Osteoblast (primary cell): ENCODE measurements at regions not wholly inside any gene's neighbourhood (a gene's known extent, or its start where the extent isn't known, plus 50 kb on each side); places are given as distances from the start of the nearest gene placed in this dataset.
A peak's percentile ranks its signal among the peaks of the same experiment; 100 is the strongest.

Source experiments
- DNase-seq: peaks from one replicate; pipeline ENCODE4 v3.0.0; 2011; ENCODE audit warnings: low spot score, mixed read lengths; ENCODE audit not compliant: insufficient read length; ENCODE audit errors: missing footprints
- H2AFZ ChIP-seq: 2 replicates; pipeline ENCODE4 v1.6.0; 2011; ENCODE audit warnings: mild to moderate bottlenecking, low read length
- H3K27ac ChIP-seq: 2 replicates; pipeline ENCODE4 v1.5.1; 2011; ENCODE audit warnings: mild to moderate bottlenecking, low read depth, low read length, moderate library complexity
- H3K27me3 ChIP-seq: 2 replicates; pipeline ENCODE4 v1.6.0; 2012; ENCODE audit warnings: mild to moderate bottlenecking, control low read depth, inconsistent platforms, low read length, moderate library complexity; ENCODE audit not compliant: insufficient read depth
- H3K36me3 ChIP-seq: 2 replicates; pipeline ENCODE4 v1.5.1; 2011; ENCODE audit warnings: mild to moderate bottlenecking, low read length, control low read depth, moderate library complexity; ENCODE audit not compliant: insufficient read depth
- H3K4me1 ChIP-seq: 2 replicates; pipeline ENCODE4 v1.5.1; 2011; ENCODE audit warnings: mild to moderate bottlenecking, low read length, control low read depth, moderate library complexity; ENCODE audit not compliant: insufficient read depth
- H3K4me2 ChIP-seq: 2 replicates; pipeline ENCODE4 v1.6.0; 2011; ENCODE audit warnings: mild to moderate bottlenecking, low read length; ENCODE audit not compliant: insufficient read depth
- H3K4me3 ChIP-seq: fragments of 200-600 bp; sonication (generic); 3 replicates; pipeline ENCODE4 v1.5.1; 2012; ENCODE audit warnings: mild to moderate bottlenecking, low read length, inconsistent platforms; ENCODE audit not compliant: insufficient read depth
- H3K79me2 ChIP-seq: 2 replicates; pipeline ENCODE4 v1.6.0; 2012; ENCODE audit warnings: mild to moderate bottlenecking, low read length, control low read depth, inconsistent platforms; ENCODE audit not compliant: insufficient read depth
- H3K9me3 ChIP-seq: 2 replicates; pipeline ENCODE4 v1.5.1; 2011; ENCODE audit warnings: low read depth, low read length, control low read depth
- H4K20me1 ChIP-seq: 2 replicates; pipeline ENCODE4 v1.6.0; 2012; ENCODE audit warnings: mild to moderate bottlenecking, low read length, control low read depth; ENCODE audit not compliant: insufficient read depth
- TF ChIP-seq, protein P1 (sequence below): IDR thresholded peaks from 2 replicates; pipeline ENCODE4 v1.5.1; 2011; ENCODE audit warnings: mild to moderate bottlenecking, low read depth, low read length, moderate library complexity; ENCODE audit errors: extremely low read depth

GRCh38 chr1:198449727-198450433 lies 90.6 kb downstream of the ATP6V1G3 start:
- no peaks in the 10 kb centered on the region for H3K27me3 ChIP-seq
- H3K9me3 ChIP-seq, result no peaks in the 10 kb centered on the region
- H3K4me2 ChIP-seq, result no peak overlapping the region
- no peak overlapping the region for H2AFZ ChIP-seq
- H3K4me1 ChIP-seq, result peaks cover 4% of the 10 kb centered on the region
- no peaks in the 10 kb centered on the region for H3K79me2 ChIP-seq
- no peaks in the 10 kb centered on the region for H4K20me1 ChIP-seq
- H3K27ac ChIP-seq, result no peak overlapping the region
- no peak for DNase-seq
- no peak overlapping the region for H3K4me3 ChIP-seq
- TF ChIP-seq, protein P1, sequence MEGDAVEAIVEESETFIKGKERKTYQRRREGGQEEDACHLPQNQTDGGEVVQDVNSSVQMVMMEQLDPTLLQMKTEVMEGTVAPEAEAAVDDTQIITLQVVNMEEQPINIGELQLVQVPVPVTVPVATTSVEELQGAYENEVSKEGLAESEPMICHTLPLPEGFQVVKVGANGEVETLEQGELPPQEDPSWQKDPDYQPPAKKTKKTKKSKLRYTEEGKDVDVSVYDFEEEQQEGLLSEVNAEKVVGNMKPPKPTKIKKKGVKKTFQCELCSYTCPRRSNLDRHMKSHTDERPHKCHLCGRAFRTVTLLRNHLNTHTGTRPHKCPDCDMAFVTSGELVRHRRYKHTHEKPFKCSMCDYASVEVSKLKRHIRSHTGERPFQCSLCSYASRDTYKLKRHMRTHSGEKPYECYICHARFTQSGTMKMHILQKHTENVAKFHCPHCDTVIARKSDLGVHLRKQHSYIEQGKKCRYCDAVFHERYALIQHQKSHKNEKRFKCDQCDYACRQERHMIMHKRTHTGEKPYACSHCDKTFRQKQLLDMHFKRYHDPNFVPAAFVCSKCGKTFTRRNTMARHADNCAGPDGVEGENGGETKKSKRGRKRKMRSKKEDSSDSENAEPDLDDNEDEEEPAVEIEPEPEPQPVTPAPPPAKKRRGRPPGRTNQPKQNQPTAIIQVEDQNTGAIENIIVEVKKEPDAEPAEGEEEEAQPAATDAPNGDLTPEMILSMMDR, result no peak
- no peaks in the 10 kb centered on the region for H3K36me3 ChIP-seq

DNA sequence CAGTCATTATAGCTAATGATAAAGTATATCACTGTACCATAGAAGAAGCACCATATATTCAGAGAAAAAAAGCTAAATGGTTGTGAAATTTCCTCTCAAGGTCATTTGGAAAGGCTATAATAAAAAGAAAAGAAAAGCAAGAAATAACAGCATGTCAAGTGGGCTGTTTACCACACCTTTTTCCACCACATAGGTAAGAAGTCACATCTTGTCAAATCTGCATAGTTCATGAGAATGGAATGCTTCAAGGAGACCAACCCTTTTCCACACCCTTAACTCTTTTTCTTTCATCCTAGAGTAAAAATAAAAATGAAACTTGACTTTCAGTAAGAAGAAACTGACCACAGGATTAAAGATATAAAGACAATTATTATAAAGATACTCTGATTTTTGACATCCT lies 91.2 kb downstream of the ATP6V1G3 start:
- Histone ChIP-seq H3K27ac (no peak overlapping the region), H3K79me2 (no peaks in the 10 kb centered on the region), H3K27me3 (no peaks in the 10 kb centered on the region), H3K4me2 (no peak overlapping the region), H2AFZ (no peak overlapping the region), H3K4me1 (peaks cover 9% of the 10 kb centered on the region), H3K36me3 (no peaks in the 10 kb centered on the region), H4K20me1 (no peaks in the 10 kb centered on the region), H3K9me3 (no peaks in the 10 kb centered on the region), H3K4me3 (no peak overlapping the region)
- DNase-seq, result no peak
- TF ChIP-seq, protein P1, result no peak

- no peak overlapping the region for H3K27ac ChIP-seq
- DNase-seq, result no peak
- TF ChIP-seq, protein P1, result no peak
- H3K9me3 ChIP-seq, result no peaks in the 10 kb centered on the region
- H4K20me1 ChIP-seq, result no peaks in the 10 kb centered on the region
- H2AFZ ChIP-seq, result no peak overlapping the region
- H3K4me2 ChIP-seq, result no peak overlapping the region
- H3K4me1 ChIP-seq, result peaks cover 22% of the 10 kb centered on the region
- no peak overlapping the region for H3K4me3 ChIP-seq
- H3K79me2 ChIP-seq, result no peaks in the 10 kb centered on the region
- no peaks in the 10 kb centered on the region for H3K27me3 ChIP-seq
- no peaks in the 10 kb centered on the region for H3K36me3 ChIP-seq
Measured at GRCh38 chr1:198447468-198447867, 93.0 kb downstream of the ATP6V1G3 start.

GRCh38 chr1:198445872-198446271 lies 94.6 kb downstream of the ATP6V1G3 start:
- Histone ChIP-seq H3K9me3 (no peaks in the 10 kb centered on the region), H3K27me3 (no peaks in the 10 kb centered on the region), H3K36me3 (no peaks in the 10 kb centered on the region), H3K4me2 (no peak overlapping the region), H2AFZ (peak overlapping the region; percentile 40), H3K4me1 (peaks cover 22% of the 10 kb centered on the region), H4K20me1 (no peaks in the 10 kb centered on the region), H3K27ac (peak overlapping the region; percentile 89), H3K79me2 (no peaks in the 10 kb centered on the region), H3K4me3 (no peak overlapping the region)
- no peak for DNase-seq
- TF ChIP-seq, protein P1, result no peak
